ENCODE measurements at regions not wholly inside any gene's neighbourhood (a gene's known extent, or its start where the extent isn't known, plus 50 kb on each side); places are given as distances from the start of the nearest gene placed in this dataset.
A peak's percentile ranks its signal among the peaks of the same experiment; 100 is the strongest.

GRCh38 chr4:128583753-128584712 is 225.5 kb upstream of the JADE1 start:
- Histone ChIP-seq H3K4me1 (ENCODE audit: insufficient read depth, poor library complexity, severe bottlenecking) (no peaks in the 10 kb centered on the region), H3K27ac (ENCODE audit: poor library complexity, severe bottlenecking) (no peak overlapping the region), H3K36me3 (ENCODE audit: low read depth) (no peaks in the 10 kb centered on the region), H3K27me3 (ENCODE audit: insufficient read depth, poor library complexity, severe bottlenecking) (no peaks in the 10 kb centered on the region), H3K9me3 (ENCODE audit: severe bottlenecking) (peaks cover 1% of the 10 kb centered on the region), H3K4me3 (ENCODE audit: severe bottlenecking) (no peak overlapping the region)
- TF ChIP-seq, protein P1, sequence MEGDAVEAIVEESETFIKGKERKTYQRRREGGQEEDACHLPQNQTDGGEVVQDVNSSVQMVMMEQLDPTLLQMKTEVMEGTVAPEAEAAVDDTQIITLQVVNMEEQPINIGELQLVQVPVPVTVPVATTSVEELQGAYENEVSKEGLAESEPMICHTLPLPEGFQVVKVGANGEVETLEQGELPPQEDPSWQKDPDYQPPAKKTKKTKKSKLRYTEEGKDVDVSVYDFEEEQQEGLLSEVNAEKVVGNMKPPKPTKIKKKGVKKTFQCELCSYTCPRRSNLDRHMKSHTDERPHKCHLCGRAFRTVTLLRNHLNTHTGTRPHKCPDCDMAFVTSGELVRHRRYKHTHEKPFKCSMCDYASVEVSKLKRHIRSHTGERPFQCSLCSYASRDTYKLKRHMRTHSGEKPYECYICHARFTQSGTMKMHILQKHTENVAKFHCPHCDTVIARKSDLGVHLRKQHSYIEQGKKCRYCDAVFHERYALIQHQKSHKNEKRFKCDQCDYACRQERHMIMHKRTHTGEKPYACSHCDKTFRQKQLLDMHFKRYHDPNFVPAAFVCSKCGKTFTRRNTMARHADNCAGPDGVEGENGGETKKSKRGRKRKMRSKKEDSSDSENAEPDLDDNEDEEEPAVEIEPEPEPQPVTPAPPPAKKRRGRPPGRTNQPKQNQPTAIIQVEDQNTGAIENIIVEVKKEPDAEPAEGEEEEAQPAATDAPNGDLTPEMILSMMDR (IDR thresholded peaks at IDR 0.05; ENCODE audit: poor library complexity, severe bottlenecking) = no peak
- ATAC-seq (ENCODE audit: low read depth) = no peak
- DNase-seq (ENCODE audit: low spot score) = no peak

DNA sequence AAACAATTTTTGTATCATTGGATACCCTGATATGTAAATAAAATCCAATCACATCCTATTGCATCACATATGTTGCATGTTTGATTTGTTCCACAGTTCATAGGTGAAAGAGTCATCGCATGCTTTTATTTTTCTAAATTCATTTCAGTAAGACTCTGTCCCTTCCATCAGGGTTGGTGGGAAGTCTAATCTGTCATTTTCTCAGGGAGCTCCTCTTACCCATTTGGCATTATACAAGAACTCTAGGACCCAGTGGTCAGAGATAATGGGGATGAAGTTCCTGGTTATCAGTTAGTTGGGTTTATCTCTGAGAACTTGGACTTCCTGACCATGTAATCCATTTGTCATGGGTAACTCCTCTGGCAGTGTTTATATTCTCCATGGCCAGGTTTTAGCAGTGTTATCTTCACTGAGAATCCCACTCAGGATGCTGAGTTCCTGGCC is 227.1 kb upstream of the JADE1 start:
- Histone ChIP-seq H3K27me3 (ENCODE audit: insufficient read depth, poor library complexity, severe bottlenecking) (no peaks in the 10 kb centered on the region), H3K4me1 (ENCODE audit: insufficient read depth, poor library complexity, severe bottlenecking) (no peaks in the 10 kb centered on the region), H3K9me3 (ENCODE audit: severe bottlenecking) (peaks cover 1% of the 10 kb centered on the region), H3K27ac (ENCODE audit: poor library complexity, severe bottlenecking) (no peak overlapping the region), H3K4me3 (ENCODE audit: severe bottlenecking) (no peak overlapping the region), H3K36me3 (ENCODE audit: low read depth) (no peaks in the 10 kb centered on the region)
- DNase-seq (ENCODE audit: low spot score) = no peak
- TF ChIP-seq, protein P1 (IDR thresholded peaks at IDR 0.05; ENCODE audit: poor library complexity, severe bottlenecking) = no peak
- ATAC-seq (ENCODE audit: low read depth) = no peak

DNA sequence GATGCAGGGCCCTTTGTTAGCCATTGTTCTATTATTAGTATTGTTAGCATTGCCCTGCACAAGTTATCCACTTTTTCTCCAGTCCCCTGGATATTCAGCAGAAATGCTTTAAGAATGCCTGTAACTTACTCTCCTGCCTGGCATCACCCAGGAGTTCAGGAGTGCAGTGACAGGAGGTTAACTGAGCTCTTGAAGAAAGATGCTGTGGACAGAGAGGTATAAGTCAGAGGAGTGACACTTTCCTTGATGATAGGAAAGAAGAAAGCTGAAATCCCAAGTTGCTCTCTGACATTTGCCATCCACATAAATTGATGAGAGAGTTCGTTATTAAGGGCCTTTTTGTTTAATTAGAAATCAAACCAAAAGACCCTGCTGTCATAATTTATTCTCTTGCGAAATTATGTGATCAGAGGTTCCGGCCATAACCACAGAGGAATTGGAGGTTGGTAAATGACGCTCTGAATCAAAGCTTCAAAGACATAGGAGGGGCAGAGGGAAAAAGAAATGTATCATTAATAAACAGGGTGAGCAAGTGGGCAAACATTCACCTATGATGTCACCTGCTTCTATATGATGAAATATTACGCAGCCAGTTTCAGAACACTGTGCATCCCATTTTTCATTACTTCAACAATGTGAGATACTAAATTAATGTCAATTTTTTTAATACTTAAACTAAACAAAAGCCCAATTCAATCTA is 230.2 kb upstream of the JADE1 start:
- TF ChIP-seq, protein P1 (IDR thresholded peaks at IDR 0.05; ENCODE audit: poor library complexity, severe bottlenecking) = no peak
- no peaks in the 10 kb centered on the region for H3K36me3 ChIP-seq (ENCODE audit: low read depth)
- no peaks in the 10 kb centered on the region for H3K27me3 ChIP-seq (ENCODE audit: insufficient read depth, poor library complexity, severe bottlenecking)
- no peak overlapping the region for H3K27ac ChIP-seq (ENCODE audit: poor library complexity, severe bottlenecking)
- ATAC-seq (ENCODE audit: low read depth) (no peak), DNase-seq (ENCODE audit: low spot score) (no peak)
- peaks cover 1% of the 10 kb centered on the region for H3K9me3 ChIP-seq (ENCODE audit: severe bottlenecking)
- H3K4me3 ChIP-seq (ENCODE audit: severe bottlenecking) = no peak overlapping the region
- H3K4me1 ChIP-seq (ENCODE audit: insufficient read depth, poor library complexity, severe bottlenecking) = no peaks in the 10 kb centered on the region

DNA sequence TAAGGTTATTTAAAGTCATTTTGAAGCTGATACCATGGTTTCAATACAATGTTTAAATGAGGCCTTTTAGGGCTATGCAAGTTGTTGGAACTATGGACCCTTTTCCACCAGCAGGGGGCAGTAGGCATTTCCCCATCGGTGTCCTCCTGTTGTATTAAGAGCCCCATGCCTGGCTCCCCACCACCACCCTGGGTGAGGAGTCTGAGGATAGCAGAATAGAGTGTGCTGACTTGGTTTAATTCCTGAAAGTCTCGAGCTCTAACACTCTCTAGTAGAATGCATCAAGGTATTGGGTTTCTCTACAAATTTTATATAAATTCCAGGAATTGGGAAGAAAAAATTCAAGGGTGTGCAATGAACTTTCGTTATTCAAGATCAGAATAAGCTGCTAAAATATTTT is 234.8 kb upstream of the JADE1 start:
- H3K4me3 ChIP-seq (ENCODE audit: severe bottlenecking) = no peak overlapping the region
- no peaks in the 10 kb centered on the region for H3K36me3 ChIP-seq (ENCODE audit: low read depth)
- H3K9me3 ChIP-seq (ENCODE audit: severe bottlenecking) = no peaks in the 10 kb centered on the region
- no peaks in the 10 kb centered on the region for H3K27me3 ChIP-seq (ENCODE audit: insufficient read depth, poor library complexity, severe bottlenecking)
- no peak overlapping the region for H3K27ac ChIP-seq (ENCODE audit: poor library complexity, severe bottlenecking)
- DNase-seq (ENCODE audit: low spot score) = no peak
- TF ChIP-seq, protein P1 (IDR thresholded peaks at IDR 0.05; ENCODE audit: poor library complexity, severe bottlenecking) = peak; percentile 41
- no peak for ATAC-seq (ENCODE audit: low read depth)
- H3K4me1 ChIP-seq (ENCODE audit: insufficient read depth, poor library complexity, severe bottlenecking) = peaks cover 25% of the 10 kb centered on the region
